Stimulated activated CD4-positive, alpha-beta T cell treated with anti-CD3 and anti-CD28 coated beads, Interleukin-2, amount 100 ng/mL, for 24 hours (primary cell): ENCODE measurements at regions not wholly inside any gene's neighbourhood (a gene's known extent, or its start where the extent isn't known, plus 50 kb on each side); places are given as distances from the start of the nearest gene placed in this dataset.
"Not testable (repeated sequence)": the region's sequence is repeated elsewhere in the genome, so short reads cannot be mapped to it uniquely, and the experiment has no call there.

Experiments used
- DNase-seq, 2 donors: peaks; one replicate each; pipeline ENCODE4 v3.0.0-alpha.2; 2020

DNA sequence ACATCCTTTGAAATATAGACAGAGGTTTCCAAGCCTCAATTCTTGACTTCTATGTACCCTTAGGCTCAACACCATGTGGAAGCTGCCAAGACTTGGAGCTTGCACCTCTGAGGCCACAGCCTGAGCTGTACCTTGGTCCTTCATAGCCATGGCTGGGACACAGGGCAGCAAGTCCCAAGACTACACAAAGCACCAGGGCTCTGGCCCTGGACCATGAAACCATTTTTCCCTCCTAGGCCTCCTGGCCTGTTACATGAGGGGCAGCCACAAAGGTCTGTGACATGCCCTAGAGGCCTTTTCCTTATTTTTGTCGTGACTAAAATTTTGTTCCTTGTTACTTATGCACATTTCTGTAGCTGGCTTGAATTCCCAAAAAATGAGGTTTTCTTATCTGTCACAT lies 953.1 kb upstream of the ADGRL4 start:
- no peak for DNase-seq

DNA sequence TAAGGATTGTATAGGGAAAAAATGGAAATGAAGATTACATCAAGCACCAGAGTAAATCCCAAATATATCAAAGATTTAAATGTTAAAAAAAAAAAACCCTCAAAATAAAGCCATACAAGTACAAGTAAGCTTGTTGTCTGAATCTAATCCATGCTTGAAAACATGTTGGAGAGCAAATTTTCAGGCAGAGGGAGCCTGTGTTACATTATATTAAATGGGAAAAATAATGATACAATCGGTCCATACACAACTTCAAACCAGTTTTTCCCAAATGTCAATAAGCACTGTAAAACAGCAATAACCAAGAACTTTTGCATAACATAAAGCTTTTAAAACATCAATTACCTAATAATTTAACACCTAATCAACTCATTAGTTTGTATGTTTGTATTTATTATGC lies 949.4 kb upstream of the ADGRL4 start:
- no peak for DNase-seq

DNA sequence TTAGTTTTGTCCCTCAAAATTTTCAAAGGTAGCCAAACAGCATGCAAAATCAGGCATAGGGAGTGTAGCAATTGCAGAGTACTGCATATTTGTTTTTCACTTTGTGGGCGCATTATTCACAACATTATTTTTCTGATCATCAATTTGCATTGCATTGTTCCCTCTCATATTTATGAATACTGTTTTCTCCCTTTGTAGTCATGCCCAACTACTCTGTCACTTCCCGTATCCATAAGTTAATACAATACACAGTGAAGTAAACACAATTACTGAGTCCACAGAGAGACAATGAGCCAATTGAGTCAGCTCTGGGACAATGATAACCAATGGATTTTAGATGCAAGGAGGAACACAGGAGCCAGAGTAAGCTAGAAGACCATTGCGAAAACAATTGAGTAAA lies 944.0 kb upstream of the ADGRL4 start:
- DNase-seq = no peak

DNA sequence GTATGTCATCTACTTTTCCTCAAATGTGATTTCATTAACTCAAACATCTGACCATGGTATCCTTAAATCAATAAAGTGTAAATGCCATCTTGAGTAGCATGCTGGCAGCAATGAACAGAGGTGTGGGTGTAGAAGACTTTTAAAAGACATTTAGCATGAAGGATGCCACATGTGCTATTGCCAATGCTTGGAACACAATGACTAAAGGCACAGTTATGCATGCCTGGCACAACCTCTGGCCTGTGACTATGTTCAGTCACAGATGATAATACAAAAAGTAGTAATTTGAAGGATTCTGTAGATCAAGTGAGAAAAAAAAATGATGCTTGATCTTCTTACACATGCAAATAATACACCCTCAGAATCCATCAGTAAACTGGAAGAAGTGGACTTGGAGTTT lies 938.9 kb upstream of the ADGRL4 start:
- no peak for DNase-seq

DNA sequence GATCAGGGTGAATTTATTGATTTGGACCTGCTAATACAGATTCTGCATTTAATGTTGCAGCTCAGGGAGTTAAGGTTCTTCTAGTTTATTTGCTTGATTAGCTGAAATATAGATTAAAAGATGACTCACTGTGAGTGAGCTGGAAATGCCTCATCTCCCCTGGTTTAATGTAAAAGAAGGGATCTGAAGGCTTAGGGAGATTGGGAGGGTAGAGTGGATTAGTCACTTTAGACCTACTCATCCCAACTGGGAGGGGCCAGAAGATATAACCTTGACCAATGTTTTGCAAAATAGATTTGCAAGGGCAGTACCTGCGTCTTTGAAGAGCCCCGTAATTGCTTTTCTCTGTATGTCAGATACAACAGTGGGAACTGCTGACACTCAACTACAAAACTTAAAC lies 922.8 kb upstream of the ADGRL4 start:
- no peak for DNase-seq

DNA sequence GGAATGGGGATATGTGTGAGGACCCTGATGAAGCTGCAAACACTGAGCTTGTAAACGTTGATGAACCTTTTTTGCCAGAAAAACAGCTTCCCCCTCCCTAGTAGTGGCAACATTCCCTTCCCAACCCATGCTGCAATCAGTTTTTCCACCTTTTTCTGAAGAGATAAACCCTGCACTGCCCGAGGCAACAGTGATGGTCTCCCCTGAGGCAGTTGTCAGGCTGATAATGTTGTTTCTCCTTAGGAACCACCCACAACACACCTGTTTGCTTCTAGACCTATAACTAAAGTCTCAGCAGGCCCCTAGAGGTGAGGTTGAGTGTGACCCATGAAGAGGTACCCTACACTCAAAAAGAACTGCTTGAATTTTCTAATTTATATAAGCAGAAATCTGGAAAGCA lies 922.4 kb upstream of the ADGRL4 start:
- no peak for DNase-seq

DNA sequence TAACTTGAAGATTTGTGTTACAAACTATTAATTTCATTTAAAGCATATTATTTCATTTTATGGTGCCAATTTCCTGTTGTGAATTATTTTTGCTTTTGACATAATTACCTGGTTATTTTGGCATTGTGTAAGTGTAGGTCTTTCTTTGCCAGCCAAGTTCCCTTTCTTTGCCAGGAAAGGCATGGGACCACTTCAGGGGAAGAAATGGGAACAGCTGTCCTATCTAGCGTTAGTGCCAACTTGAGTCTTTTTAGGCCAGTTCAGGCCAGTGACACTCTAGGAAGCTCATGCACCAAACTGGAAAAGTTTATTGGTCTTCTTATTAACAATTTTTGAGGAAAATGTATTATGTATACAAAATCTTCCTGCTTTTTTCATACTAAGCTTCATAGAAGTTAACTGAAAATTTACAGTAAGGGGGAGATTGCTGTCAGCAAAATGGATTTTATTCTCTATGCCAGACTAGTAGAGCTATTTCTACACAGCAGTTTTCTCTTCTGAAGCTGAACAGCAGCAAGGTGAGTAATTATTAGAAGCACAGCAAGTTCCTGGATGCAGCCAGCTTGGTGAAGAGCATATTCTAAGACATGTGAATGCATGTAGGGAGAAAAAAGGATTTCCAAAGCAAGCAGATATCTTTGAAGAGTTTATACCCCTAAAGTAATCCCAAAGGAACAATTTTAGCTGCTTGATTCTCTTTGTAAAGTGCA lies 914.6 kb upstream of the ADGRL4 start:
- DNase-seq = no peak

DNA sequence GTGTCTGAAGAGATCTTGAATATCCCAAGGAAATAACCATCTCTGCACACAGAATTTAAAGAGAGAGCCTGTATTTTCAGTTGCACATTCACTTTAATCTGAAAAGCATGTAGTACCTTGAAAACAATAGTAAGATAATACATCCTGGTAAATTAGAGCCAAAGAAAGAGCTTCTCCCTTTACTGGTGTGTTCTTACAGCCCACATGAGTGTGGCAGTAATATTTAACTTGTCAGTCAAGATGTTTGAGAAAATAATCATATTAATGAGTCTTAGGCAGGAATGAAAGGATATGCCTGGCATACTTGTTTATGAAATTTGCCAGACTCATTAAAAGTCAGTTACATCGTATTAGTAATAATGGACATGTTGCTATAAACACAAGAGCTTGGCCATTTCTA lies 908.4 kb upstream of the ADGRL4 start:
- DNase-seq = no peak

DNA sequence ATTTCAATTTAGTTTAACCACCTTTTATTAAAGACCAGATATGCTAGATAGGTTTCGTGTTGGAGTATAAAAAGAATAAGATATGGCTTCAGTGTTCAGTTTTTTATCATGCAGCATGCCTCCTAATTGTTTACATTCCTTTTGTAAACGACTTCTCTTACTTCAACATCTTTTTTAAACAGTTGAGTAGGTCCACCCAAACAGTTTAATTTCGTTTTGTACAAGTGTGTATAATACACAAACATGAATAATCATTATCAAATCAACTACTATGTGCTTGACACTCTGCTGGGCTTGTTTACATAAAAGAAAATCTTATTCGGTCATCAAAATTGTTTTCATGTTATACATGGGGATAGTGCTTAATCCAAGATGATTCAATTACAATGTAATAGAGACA lies 906.3 kb upstream of the ADGRL4 start:
- no peak for DNase-seq

DNA sequence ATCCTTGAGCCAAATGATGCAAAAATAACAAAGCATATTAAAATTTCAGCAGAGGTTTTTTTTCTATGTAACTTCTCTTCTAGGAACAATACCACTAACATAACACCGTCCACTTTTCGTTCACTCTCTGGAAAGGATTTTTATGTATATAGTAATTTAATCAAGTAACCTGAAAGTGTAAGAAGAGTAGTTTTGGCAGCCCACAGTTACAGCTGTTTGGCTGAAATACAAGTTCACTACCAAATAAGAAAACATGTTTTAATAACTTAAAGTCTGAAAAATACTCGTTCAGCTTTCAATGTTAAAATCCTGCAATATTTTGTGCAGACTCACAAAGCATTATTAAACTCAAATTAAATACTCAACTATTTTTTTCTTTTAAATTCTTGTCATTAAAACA lies 896.8 kb upstream of the ADGRL4 start:
- no peak for DNase-seq

DNA sequence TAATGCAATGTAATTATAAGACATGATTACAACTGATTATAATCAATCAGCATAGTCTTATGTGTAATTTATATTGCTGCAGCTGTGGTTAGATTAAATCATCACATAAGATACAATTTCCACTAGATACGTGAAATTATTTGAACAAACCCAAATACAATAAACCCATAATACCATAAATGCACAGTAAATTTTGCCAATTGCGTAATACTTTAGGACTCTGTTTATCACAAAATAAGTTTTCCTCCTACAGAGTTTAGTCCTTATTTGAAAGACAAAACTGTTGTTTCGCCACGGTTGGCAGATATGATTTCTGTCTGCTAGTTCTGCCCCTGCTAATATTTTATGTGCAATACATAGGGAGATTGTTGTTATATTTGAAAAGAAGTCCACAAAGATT lies 895.9 kb upstream of the ADGRL4 start:
- no peak for DNase-seq

DNA sequence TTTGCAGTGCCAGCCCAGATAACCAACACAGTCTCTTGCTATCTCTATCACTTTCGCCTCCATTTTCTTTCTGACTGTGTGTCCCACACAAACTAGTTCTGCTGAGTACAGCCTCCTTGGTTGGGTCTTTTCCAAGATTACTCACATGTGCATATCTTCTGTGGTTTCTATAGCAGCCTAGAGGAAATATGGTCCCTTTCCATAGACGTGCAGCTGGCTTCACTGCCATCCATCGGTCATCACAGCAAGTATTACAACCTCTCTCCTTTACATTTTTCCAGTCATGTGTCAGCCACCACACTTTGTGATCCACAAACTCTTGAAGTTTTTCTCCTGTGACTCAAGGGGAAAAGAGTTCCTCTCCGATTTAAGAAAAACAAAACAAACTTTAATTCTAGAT lies 893.4 kb upstream of the ADGRL4 start:
- DNase-seq = no peak

DNA sequence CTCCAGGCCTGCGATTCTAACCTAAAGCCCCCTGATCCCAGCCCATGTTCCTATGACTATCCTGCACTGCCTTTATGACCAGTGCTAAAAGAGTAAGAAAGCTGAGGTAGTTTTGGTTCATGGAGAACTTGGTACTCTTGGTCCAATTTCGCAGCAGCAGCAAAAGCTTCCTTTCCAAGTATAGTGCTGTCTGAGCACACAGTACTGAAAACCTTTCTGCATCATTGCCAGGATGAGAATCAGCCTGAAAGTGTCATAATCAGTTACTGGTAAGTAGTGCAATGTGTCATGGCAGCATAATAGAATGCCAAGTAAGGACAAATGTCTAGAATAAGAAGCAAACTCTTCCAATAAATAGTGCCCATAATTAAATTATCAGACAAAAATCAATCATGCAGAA lies 889.6 kb upstream of the ADGRL4 start:
- DNase-seq = no peak

DNA sequence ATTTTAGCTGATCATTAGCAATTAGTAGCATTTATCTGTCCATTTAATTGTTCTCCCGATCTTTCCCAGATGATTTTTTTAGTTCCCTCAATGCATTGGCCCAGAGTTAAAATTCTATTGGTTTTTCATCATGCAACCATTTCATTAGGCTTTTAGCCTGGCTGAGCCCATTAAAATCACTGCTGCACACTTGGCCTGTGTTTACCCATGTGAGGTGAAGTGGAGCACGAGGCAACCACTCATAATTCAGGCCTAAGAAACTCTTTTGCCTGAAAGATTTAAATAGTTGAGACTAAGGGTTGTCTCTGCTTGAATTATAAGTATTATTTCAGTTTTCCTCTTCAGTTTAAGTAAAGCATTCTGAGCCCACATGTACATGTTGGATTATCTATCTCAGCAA lies 889.0 kb upstream of the ADGRL4 start:
- no peak for DNase-seq

DNA sequence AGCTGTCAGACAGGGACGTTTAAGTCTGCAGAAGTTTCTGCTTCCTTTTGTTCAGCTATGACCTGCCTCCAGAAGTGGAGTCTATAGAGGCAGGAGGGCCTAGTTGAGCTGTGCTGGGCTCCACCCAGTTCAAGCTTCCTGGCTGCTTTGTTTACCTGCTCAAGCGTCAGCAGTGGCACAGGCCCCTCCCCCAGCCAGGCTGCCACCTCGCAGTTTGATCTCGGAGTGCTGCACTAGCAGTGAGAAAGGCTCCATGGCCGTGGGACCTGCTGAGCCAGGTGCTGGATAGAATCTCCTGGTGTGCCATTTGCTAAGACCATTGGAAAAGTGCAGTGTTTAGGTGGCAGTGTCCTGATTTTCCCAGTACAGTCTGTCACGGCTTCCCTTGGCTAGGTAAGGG lies 887.6 kb upstream of the ADGRL4 start:
- not testable (repeated sequence) for DNase-seq

DNA sequence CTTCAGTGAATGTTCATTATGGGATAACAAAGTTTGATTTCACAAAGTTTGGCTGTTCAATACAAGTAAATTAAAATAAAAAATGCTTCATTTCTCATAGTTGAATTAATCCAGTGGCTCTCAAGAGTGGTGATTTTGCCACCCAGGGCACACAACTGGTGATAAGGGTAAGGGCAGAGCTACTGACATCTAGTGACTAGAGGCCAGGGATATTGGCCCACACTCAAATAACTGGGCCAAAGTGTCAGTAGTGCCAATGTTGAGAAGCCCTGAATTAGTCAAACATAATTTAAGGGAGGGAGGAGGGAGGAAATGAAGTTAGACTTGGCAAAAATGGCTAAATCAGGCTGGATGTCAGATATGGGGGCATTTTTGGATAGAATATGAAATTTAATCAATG lies 880.5 kb upstream of the ADGRL4 start:
- no peak for DNase-seq

DNA sequence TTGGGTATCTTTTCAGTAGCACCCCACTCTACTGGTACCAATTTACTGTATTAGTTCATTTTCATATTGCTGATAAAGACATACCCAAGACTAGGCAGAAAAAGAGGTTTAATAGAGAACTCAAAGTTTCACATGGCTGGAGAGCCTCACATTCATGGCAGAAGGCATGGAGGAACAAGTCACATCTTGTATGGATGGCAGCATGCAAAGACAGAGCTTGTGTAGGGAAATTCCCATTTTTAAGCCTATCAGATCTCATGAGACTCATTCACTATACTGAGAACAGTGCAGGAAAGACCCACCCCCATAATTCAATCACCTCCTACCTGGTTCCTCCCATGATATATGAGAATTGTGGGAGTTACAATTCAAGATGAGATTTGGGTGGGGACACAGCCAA lies 878.6 kb upstream of the ADGRL4 start:
- no peak for DNase-seq

DNA sequence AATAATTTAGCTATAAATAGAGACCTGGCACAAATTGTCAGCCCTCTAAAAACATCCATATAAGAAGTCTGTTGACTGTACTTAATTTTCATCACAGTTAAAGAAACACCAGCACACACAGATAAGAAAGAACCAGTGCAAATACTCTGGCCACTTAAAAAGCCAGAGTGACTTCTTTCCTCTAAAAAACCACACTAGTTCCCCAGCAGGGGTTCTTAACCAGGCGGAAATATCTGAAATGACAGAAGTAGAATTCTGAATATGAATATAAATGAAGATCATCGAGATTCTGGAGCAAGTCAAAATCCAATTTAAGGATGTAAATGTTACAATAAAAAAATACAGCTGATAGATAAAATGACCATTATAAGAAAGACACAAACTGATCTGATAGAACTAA lies 870.6 kb upstream of the ADGRL4 start:
- DNase-seq = no peak

DNA sequence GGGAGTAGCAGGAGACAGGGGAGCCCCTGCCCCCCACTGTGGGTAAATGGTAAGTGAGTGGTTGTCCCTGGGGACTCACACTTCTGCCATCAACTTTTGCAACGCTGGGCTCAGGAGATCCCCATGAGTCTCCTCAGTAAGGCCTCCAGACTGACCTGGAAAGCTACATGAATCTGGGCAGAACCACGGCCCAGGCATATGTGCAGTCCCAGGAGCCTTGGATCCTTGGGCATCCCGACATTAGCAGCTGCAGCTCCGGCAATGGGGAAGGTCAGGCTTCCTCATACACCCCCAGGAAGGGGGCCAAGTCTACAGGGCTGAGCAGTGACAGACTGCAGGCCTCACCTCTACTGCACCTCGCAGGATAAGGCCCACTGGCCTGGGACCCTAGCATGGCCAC lies 868.7 kb upstream of the ADGRL4 start:
- no peak for DNase-seq

DNA sequence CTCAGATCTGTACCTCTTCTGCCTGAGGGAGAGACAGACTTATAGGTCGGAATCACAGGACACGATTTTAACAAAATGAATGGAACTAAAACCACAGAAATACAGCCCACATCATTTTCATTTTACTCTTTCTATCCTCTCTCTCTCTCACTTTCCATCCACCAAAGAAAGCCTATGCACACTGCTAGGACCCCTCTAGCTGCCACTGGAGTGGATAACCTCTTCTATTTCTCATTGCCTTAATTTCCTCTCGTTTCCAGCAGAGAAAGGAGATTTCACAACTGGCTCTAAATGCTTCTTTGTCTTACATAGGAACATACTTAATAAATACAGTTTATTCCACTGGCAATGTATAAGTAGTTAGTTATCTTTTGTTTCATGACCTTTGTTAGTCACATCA lies 867.8 kb upstream of the ADGRL4 start:
- no peak for DNase-seq

DNA sequence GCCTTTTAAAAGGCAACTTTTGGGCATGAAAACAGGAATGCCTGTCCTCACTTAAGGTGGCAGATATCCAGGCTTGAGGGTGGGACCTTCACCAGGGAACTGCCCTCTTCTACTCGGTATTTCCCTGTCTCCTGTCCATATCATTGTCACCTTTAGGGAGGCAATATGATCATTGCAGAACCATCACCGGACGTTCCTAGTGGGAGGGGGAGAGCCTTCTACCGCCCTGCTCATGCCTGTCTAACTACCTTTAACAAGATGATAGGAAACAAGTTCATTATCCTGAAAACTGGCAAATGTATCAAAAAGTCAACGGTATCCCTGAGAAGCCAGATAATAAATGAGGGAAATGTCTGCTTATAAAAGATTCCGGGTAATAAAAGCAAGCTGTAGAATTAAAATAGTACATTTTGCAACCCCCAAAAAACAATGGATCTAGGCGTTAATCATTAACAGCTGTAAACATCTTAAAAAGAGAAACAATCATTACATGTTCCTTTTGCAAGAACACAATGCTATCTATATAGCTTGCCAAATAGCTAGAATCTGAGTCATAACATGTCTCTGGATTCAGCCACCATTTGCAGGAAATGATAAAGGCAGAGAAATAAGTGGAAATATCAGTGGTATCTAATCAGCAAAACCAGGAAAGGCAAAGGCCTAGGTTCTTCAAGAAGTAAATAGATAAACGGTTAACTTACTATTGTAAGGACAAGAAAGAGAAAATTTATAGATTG lies 852.9 kb upstream of the ADGRL4 start:
- DNase-seq = no peak

DNA sequence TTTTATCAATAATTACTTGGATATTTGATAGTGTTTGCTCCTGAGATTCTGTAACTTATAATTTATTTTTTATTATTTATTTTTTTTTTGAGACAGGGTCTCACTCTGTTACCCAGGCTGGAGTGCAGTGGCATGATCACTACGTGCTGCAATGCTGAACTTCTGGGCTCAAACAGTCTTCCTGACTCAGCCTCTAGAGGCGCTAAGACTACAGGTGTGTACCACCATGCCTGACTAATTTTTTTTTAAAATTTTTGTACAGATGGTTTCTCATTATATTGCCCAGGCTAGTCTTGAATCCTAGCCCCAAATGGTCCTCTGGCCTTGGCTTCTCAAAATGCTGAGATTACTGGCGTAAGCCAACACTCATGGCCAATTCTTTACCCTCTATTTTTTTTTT lies 845.5 kb upstream of the ADGRL4 start:
- no peak for DNase-seq

DNA sequence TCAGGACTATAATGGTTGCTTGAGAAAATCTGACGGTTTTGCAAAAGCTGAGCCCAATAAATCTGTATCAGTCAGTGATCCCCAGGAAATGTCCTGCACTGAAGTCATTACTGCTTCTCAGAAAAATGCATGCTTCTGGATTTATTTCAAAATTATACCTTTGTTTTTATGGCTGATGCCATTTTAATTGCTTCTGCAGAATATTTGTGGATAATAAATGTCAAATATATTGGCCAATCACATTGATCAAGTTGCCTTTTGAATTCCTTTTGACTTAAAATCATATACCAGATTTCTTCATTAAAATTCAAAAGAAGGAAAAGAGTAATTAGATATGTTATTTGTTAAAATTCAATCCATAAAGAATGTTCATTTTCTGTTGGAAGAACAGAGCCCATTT lies 842.9 kb upstream of the ADGRL4 start:
- DNase-seq = no peak

DNA sequence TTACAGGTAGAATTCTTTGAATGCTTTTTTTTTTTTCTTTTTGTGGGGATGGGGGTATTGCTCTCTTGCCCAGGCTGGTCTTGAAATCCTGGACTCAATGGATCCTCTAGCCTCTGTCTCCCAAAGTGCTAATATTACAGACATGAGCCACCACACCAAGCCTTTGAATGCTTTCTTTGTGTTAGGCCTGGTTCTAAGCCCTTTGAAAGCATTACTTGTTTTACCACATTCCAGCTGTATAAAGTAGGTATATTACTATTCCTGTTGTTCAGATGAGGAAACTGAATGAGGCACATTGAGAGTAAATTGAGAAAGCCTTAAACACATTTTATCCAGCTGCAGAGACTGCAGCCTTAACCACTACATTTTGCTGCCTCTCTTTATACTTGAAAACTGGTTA lies 841.8 kb upstream of the ADGRL4 start:
- no peak for DNase-seq

DNA sequence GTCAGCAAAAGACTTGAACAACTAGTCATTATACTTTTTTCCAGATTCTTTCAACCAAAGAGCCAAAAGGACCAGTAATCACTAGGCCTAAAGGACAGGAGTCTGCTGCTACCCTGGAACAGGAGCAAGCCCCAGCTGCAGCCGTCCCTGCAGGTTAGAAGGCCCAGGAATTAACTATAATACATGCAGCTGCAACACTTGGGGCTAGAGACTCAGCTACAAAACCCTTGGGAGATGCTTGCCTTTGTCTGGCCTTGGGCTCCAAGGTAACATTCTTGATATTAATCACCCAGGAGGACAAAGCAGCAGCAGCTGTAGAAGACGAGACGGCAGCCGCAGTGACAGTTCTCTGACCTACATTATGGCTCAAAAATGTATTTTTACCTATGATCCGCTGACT lies 841.2 kb upstream of the ADGRL4 start:
- DNase-seq = no peak
